ENCODE measurements at regions not wholly inside any gene's neighbourhood (a gene's known extent, or its start where the extent isn't known, plus 50 kb on each side); places are given as distances from the start of the nearest gene placed in this dataset.

DNA sequence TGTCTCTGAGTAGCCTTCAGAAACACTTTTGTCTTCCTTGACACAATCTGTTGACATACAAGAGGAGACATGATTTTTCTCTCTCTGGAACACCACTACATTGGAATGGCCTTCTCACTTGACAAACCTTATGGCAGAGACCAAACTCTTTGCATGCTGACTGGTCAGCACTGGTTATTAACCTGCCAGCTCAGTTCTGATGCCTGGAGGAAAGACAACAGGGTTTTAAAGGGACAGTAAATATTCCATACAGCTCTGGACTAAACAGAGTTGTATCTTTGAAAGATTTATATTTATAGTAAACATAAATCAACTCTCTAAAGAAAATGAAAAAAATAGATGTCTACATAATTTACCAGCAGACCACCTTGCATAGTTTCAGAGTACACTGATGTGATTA is 1139.1 kb upstream of the CDH8 start:
- DNase-seq (no peak), ATAC-seq (no peak)
- Histone ChIP-seq H3K4me1 (no peaks in the 10 kb centered on the region), H3K4me3 (no peak overlapping the region), H3K9me3 (no peaks in the 10 kb centered on the region), H3K36me3 (no peaks in the 10 kb centered on the region), H3K27me3 (no peaks in the 10 kb centered on the region), H3K27ac (no peak overlapping the region)
- TF ChIP-seq, protein P1, sequence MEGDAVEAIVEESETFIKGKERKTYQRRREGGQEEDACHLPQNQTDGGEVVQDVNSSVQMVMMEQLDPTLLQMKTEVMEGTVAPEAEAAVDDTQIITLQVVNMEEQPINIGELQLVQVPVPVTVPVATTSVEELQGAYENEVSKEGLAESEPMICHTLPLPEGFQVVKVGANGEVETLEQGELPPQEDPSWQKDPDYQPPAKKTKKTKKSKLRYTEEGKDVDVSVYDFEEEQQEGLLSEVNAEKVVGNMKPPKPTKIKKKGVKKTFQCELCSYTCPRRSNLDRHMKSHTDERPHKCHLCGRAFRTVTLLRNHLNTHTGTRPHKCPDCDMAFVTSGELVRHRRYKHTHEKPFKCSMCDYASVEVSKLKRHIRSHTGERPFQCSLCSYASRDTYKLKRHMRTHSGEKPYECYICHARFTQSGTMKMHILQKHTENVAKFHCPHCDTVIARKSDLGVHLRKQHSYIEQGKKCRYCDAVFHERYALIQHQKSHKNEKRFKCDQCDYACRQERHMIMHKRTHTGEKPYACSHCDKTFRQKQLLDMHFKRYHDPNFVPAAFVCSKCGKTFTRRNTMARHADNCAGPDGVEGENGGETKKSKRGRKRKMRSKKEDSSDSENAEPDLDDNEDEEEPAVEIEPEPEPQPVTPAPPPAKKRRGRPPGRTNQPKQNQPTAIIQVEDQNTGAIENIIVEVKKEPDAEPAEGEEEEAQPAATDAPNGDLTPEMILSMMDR (IDR thresholded peaks at IDR 0.05), result no peak
- TF ChIP-seq POLR2A (IDR thresholded peaks at IDR 0.05), result no peak
- intact Hi-C loops (cut with DNase I), result no loop called here

DNA sequence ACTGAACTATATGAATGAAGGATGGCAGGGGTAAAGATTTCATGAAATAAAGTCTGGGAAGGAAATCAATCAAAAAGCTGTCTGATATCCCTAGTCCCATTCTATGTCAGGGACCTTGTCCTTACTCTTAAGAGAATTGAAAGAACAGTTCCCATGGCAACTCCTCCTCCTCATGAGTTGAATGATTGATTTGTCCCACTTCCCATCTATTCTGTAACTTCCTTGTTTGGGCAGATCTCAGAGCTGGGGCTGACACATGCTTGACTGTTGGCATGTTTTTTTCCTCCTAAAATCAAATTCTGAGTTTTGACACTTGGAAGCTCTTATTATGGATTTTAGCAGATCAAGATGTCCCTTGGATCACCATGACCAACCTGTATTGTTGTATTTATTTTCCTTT is 1138.6 kb upstream of the CDH8 start:
- DNase-seq (no peak), ATAC-seq (no peak)
- Histone ChIP-seq H3K4me1 (no peaks in the 10 kb centered on the region), H3K27ac (no peak overlapping the region), H3K9me3 (no peaks in the 10 kb centered on the region), H3K36me3 (no peaks in the 10 kb centered on the region), H3K27me3 (no peaks in the 10 kb centered on the region), H3K4me3 (no peak overlapping the region)
- no peak for TF ChIP-seq POLR2A (IDR thresholded peaks at IDR 0.05)
- TF ChIP-seq, protein P1 (IDR thresholded peaks at IDR 0.05), result no peak
- intact Hi-C loops (cut with DNase I), result no loop called here

DNA sequence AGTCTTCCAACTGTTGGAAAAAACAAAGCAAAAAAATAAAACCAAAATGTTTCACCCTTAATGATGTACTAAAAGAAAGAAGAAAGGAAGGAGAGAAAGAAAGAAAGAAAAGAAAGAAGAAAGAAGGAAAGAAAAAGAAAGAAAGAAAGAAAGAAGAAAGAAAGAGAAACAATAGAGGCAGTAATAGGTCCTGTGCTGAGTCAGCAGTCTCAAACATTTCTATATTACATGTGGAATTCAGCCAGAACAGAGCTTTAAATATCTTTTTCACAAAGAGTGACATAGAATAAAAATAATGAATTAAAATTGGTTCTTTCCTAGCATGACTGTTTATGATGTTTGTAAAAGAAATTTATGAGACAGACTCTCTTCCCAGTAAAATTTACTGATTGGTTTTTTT is 1135.3 kb upstream of the CDH8 start:
- no peaks in the 10 kb centered on the region for H3K4me1 ChIP-seq
- intact Hi-C loops (cut with DNase I), result no loop called here
- no peaks in the 10 kb centered on the region for H3K36me3 ChIP-seq
- no peaks in the 10 kb centered on the region for H3K27me3 ChIP-seq
- TF ChIP-seq, protein P1 (IDR thresholded peaks at IDR 0.05), result no peak
- TF ChIP-seq POLR2A (IDR thresholded peaks at IDR 0.05), result no peak
- DNase-seq (no peak), ATAC-seq (no peak)
- no peak overlapping the region for H3K4me3 ChIP-seq
- no peak overlapping the region for H3K27ac ChIP-seq
- H3K9me3 ChIP-seq, result peaks cover 0 to 4% (median 0%) of the 10 kb centered on the region in 12 donors

DNA sequence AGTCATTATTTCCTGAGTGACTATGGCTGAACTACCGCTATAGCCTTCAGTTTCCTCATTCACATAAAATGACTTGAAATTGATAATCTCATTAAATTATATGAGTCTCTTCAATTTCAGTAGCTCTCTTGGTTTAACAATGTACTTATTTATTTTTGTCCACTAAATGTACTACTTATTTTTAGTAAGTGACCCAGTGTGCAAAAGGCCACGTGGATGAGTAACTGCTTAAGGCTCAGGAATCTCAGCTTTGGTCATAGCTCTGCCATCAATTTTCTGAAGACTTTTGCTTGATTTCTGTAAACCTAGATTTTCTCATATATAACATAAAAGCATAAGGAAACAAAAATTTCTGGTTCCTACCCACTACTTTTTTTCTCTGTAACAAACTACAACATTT is 1132.9 kb upstream of the CDH8 start:
- no peak for DNase-seq
- ATAC-seq, result peak in 1 of 4 donors; percentile 52
- Histone ChIP-seq H3K36me3 (no peaks in the 10 kb centered on the region), H3K27ac (no peak overlapping the region), H3K9me3 (peaks cover 0 to 5% (median 0%) of the 10 kb centered on the region in 12 donors), H3K27me3 (no peaks in the 10 kb centered on the region), H3K4me3 (no peak overlapping the region), H3K4me1 (no peaks in the 10 kb centered on the region)
- TF ChIP-seq POLR2A (IDR thresholded peaks at IDR 0.05), result no peak
- TF ChIP-seq, protein P1 (IDR thresholded peaks at IDR 0.05), result no peak
- WGBS, 4 donors, result 61 to 74% (median 64%) methylated on average over 2 of the region's 2 CpGs
- intact Hi-C loops (cut with DNase I), result no loop called here
